ENCODE measurements at regions not wholly inside any gene's neighbourhood (a gene's known extent, or its start where the extent isn't known, plus 50 kb on each side); places are given as distances from the start of the nearest gene placed in this dataset.

GRCh38 chr3:180538493-180538892 lies 63.5 kb upstream of the TTC14 start:
- H4K20me1 ChIP-seq (replicated peaks; ENCODE audit: insufficient read depth) = no peaks in the 10 kb centered on the region
- no peaks in the 10 kb centered on the region for H3K36me3 Mint-ChIP-seq (ENCODE audit: low read depth)
- no peaks in the 10 kb centered on the region for H3K27me3 ChIP-seq (ENCODE audit: insufficient read depth)
- no peaks in the 10 kb centered on the region for H3F3A ChIP-seq (replicated peaks; ENCODE audit: low read depth)
- no peak for ATAC-seq
- H3K4me3 Mint-ChIP-seq = no peak overlapping the region
- no peak overlapping the region for H3K4me2 ChIP-seq
- H3K79me2 ChIP-seq (replicated peaks; ENCODE audit: insufficient read depth) = no peaks in the 10 kb centered on the region
- H3K27ac Mint-ChIP-seq = no peak overlapping the region
- no peak for DNase-seq (ENCODE audit: low spot score)
- H3K9me2 ChIP-seq (ENCODE audit: insufficient read depth) = no peaks in the 10 kb centered on the region; the same call in 1 of the 2 replicates
- no peak overlapping the region for H2AFZ ChIP-seq
- no peaks in the 10 kb centered on the region for H3K9me3 Mint-ChIP-seq
- no peaks in the 10 kb centered on the region for H3K27me3 Mint-ChIP-seq (ENCODE audit: insufficient read depth, low read depth, poor library complexity)
- no peak overlapping the region for H3K27ac ChIP-seq (ENCODE audit: low read depth)
- H3K4me1 Mint-ChIP-seq = no peaks in the 10 kb centered on the region
- no peaks in the 10 kb centered on the region for H3K4me1 ChIP-seq (ENCODE audit: insufficient read depth)
- no peak for TF ChIP-seq ZNF331 (CRISPR knock-in tag; IDR thresholded peaks at IDR 0.05; ENCODE audit: low read depth)
- TF ChIP-seq ETS1 (IDR thresholded peaks at IDR 0.05) = no peak
- no peak for TF ChIP-seq CREB1 (CRISPR knock-in tag; IDR thresholded peaks at IDR 0.05; ENCODE audit: low read depth)
- H3K36me3 ChIP-seq (ENCODE audit: insufficient read depth) = no peaks in the 10 kb centered on the region
- no peak overlapping the region for H3K4me3 ChIP-seq

GRCh38 chr3:180543877-180544276 lies 58.1 kb upstream of the TTC14 start:
- H3F3A ChIP-seq (replicated peaks; ENCODE audit: low read depth) = no peaks in the 10 kb centered on the region
- H3K27ac ChIP-seq (ENCODE audit: low read depth) = no peak overlapping the region
- no peak overlapping the region for H3K27ac Mint-ChIP-seq
- H3K9me2 ChIP-seq (ENCODE audit: insufficient read depth) = no peaks in the 10 kb centered on the region; the same call in 1 of the 2 replicates
- DNase-seq (ENCODE audit: low spot score) (no peak), ATAC-seq (no peak)
- no peak overlapping the region for H3K4me3 Mint-ChIP-seq
- H2AFZ ChIP-seq = no peak overlapping the region
- no peaks in the 10 kb centered on the region for H3K9me3 Mint-ChIP-seq
- no peaks in the 10 kb centered on the region for H3K79me2 ChIP-seq (replicated peaks; ENCODE audit: insufficient read depth)
- no peaks in the 10 kb centered on the region for H3K36me3 ChIP-seq (ENCODE audit: insufficient read depth)
- H3K27me3 Mint-ChIP-seq (ENCODE audit: insufficient read depth, low read depth, poor library complexity) = no peaks in the 10 kb centered on the region
- no peak overlapping the region for H3K4me3 ChIP-seq
- no peaks in the 10 kb centered on the region for H3K4me1 Mint-ChIP-seq
- no peaks in the 10 kb centered on the region for H3K36me3 Mint-ChIP-seq (ENCODE audit: low read depth)
- H3K27me3 ChIP-seq (ENCODE audit: insufficient read depth) = no peaks in the 10 kb centered on the region
- H4K20me1 ChIP-seq (replicated peaks; ENCODE audit: insufficient read depth) = no peaks in the 10 kb centered on the region
- H3K4me1 ChIP-seq (ENCODE audit: insufficient read depth) = no peaks in the 10 kb centered on the region
- no peak overlapping the region for H3K4me2 ChIP-seq
- TF ChIP-seq NANOG (IDR thresholded peaks at IDR 0.05; ENCODE audit: borderline replicate concordance) (no peak), STAT1 (IDR thresholded peaks at IDR 0.05; ENCODE audit: unreplicated experiment) (no peak), POLR2AphosphoS5 (IDR thresholded peaks at IDR 0.05; ENCODE audit: low read depth) (no peak), CTCF (conservative IDR thresholded peaks at IDR 0.05; ENCODE audit: low read depth in 2 of 2) (no peak), EZH2 (IDR thresholded peaks at IDR 0.05; ENCODE audit: low read depth, unreplicated experiment) (no peak), ZNF114 (CRISPR knock-in tag; IDR thresholded peaks at IDR 0.05) (no peak), JUNB (IDR thresholded peaks at IDR 0.05; ENCODE audit: unreplicated experiment) (no peak), CREB1 (CRISPR knock-in tag; IDR thresholded peaks at IDR 0.05; ENCODE audit: low read depth) (no peak), ETS1 (IDR thresholded peaks at IDR 0.05) (no peak), ZNF331 (CRISPR knock-in tag; IDR thresholded peaks at IDR 0.05; ENCODE audit: low read depth) (no peak), EZH2phosphoT487 (IDR thresholded peaks at IDR 0.05; ENCODE audit: unreplicated experiment) (no peak), REST (IDR thresholded peaks at IDR 0.05; ENCODE audit: unreplicated experiment) (no peak)

All from GM23338 (cell line).